Right cardiac atrium (tissue), 5 donors: ENCODE measurements at regions not wholly inside any gene's neighbourhood (a gene's known extent, or its start where the extent isn't known, plus 50 kb on each side); places are given as distances from the start of the nearest gene placed in this dataset.

Experiments used
- ATAC-seq, 2 donors: fragments of 200-7000 bp; cut with Tn5 transposase; one replicate each; pipeline versions ENCODE4 v1.8.0 to v1.9.1; 2020; ENCODE audit warnings: moderate library complexity in 2 of 2, mild to moderate bottlenecking in 1 of 2
- DNase-seq, 3 donors: peaks; one replicate each; pipeline ENCODE4 v3.0.0-alpha.2; 2020
- H3K27ac ChIP-seq: one replicate; pipeline ENCODE4 v1.5.1; 2013; ENCODE audit warnings: mild to moderate bottlenecking, low read length, control low read depth, moderate library complexity
- H3K27me3 ChIP-seq: one replicate; pipeline ENCODE4 v1.6.1; 2013; ENCODE audit not compliant: control insufficient read depth, insufficient read depth
- H3K4me1 ChIP-seq: one replicate; pipeline ENCODE4 v1.6.1; 2013; ENCODE audit warnings: low read length; ENCODE audit not compliant: control insufficient read depth, insufficient read depth
- H3K4me3 ChIP-seq: one replicate; pipeline ENCODE4 v1.5.1; 2013; ENCODE audit warnings: low read length, control low read depth
- H3K9me3 ChIP-seq: one replicate; pipeline ENCODE4 v1.6.1; 2013; ENCODE audit warnings: low read length; ENCODE audit not compliant: control insufficient read depth
- WGBS: extraction: QIAGEN DNeasy Blood & Tissue Kit; methylation state at CpG from one replicate; pipeline ENCODE4 v1.1.7; 2013; 5-methylcytosine and 5-hydroxymethylcytosine counted together
- intact Hi-C, 4 donors: fragments of 100-400 bp; cut with DNase I; formaldehyde crosslinking; loops; one replicate each; pipeline versions ENCODE4 v1.11.0 to v1.14.0; 2022 to 2023
- donor health status: healthy with polysubstance abuse.
- donor health status: DM: no; HTN: yes; CAD: no.
- donor health status: DM: no; HTN: no; CAD: no.
- donor health status: DM: no; HTN: yes; CAD: no; lungs with severe emphysema.
- donor health status: DM: yes; HTN: yes; CAD: no.

DNA sequence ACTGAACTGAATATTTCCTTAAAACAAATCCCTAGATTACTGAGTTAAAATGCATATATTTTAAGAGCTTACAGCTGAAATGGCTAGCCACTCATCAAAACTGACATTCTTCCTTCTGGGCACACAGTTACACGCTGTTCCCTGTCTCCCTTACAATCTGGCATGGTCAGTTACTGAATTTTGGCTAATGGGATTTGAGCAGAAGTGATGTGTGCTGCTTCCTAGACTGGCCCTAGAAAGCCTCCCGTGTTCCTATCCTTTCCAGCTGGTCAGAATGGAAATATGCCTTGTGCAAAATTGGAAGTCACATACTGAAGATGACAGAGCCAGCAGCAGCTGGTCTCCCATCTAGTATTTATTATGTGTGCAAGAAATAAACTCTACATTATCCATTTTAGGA lies 128.7 kb upstream of the NAMPT start:
- WGBS, result 44% methylated on average over 2 of the region's 2 CpGs
- intact Hi-C loops, result no loop called here
- Histone ChIP-seq H3K27ac (no peak overlapping the region), H3K9me3 (no peaks in the 10 kb centered on the region), H3K4me3 (no peak overlapping the region), H3K27me3 (no peaks in the 10 kb centered on the region), H3K4me1 (peaks cover 2% of the 10 kb centered on the region)
- DNase-seq, result no peak
- no peak for ATAC-seq

DNA sequence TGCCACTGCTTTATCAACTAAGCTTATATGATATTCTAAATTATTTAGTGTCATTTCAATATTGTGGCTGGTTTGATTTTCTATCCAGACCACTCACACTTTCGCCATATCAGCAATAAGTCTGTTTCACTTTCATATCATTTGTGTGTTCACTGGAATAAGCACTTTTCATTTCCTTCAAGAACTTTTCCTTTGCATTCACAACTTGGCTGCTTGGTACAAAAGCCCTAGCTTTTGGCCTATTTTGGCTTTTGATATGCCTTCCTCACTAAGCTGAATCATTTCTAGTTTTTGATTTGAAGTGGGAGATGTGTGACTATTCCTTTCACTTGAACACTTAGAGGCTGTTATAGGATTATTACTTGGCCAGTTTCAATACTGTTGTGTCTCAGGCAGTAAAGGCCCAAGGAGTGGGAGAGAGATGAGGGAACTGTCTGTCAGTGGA lies 120.9 kb upstream of the NAMPT start:
- intact Hi-C loops, result no loop called here
- H3K27me3 ChIP-seq, result no peaks in the 10 kb centered on the region
- H3K27ac ChIP-seq, result no peak overlapping the region
- no peaks in the 10 kb centered on the region for H3K4me1 ChIP-seq
- no peak overlapping the region for H3K4me3 ChIP-seq
- WGBS, result 6% methylated on average over 1 of the region's 1 CpG
- H3K9me3 ChIP-seq, result no peaks in the 10 kb centered on the region
- DNase-seq (no peak), ATAC-seq (no peak)

GRCh38 chr7:106402898-106403297 lies 118.1 kb upstream of the NAMPT start:
- ATAC-seq, result no peak
- 67% methylated on average over 1 of the region's 1 CpG for WGBS
- H3K4me3 ChIP-seq, result no peak overlapping the region
- no peaks in the 10 kb centered on the region for H3K27me3 ChIP-seq
- no peak for DNase-seq
- H3K27ac ChIP-seq, result no peak overlapping the region
- intact Hi-C loops, result no loop called here
- no peaks in the 10 kb centered on the region for H3K9me3 ChIP-seq
- H3K4me1 ChIP-seq, result no peaks in the 10 kb centered on the region

DNA sequence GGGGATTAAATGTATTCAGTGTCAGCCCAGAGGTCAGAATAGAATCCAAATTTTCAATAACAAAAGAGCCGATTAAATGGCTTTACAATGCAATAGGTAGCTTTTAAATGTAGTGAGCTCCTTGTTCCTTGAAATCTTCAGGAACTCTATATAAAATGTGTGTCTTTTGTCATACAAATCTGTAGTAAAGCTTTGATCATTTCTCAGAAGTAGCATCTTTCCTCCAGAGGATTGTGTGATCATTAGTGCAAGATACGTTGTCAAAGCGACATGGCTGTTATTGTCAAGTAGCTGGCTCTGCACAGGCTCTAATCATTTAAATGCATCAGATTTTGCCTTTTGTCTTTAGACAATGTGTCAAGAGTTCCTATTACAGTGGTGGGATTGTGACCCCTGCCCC lies 116.1 kb upstream of the NAMPT start:
- 86% methylated on average over 3 of the region's 3 CpGs for WGBS
- H3K9me3 ChIP-seq, result no peaks in the 10 kb centered on the region
- intact Hi-C loops, result no loop called here
- no peak overlapping the region for H3K27ac ChIP-seq
- H3K27me3 ChIP-seq, result no peaks in the 10 kb centered on the region
- DNase-seq, result no peak
- no peaks in the 10 kb centered on the region for H3K4me1 ChIP-seq
- no peak for ATAC-seq
- H3K4me3 ChIP-seq, result no peak overlapping the region

DNA sequence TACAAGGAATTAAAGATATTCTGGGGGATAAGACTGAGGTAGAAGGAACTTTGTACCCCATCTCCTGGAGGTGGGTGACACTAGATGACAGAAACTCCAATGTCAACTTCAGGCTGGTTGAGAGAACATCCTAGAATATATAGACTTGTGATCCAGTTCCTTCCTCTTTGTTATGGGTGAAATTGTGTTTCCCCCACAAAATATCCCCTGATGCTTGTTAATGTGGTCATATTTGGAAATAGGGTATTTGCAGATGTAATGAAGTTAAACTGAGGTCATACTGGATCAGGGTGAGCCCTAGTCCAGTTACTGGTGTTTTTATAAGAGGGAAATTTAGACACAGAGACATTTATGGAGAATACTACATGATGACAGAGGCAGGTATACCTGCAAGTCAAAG lies 114.0 kb upstream of the NAMPT start:
- Histone ChIP-seq H3K27ac (no peak overlapping the region), H3K4me3 (no peak overlapping the region), H3K9me3 (no peaks in the 10 kb centered on the region), H3K4me1 (no peaks in the 10 kb centered on the region), H3K27me3 (no peaks in the 10 kb centered on the region)
- DNase-seq (no peak), ATAC-seq (no peak)
- intact Hi-C loops, result no loop called here

GRCh38 chr7:106397994-106398393 lies 113.2 kb upstream of the NAMPT start:
- no peaks in the 10 kb centered on the region for H3K27me3 ChIP-seq
- no peaks in the 10 kb centered on the region for H3K4me1 ChIP-seq
- H3K27ac ChIP-seq, result no peak overlapping the region
- intact Hi-C loops, result no loop called here
- DNase-seq, result no peak
- WGBS, result 94% methylated on average over 5 of the region's 5 CpGs
- no peak for ATAC-seq
- no peak overlapping the region for H3K4me3 ChIP-seq
- no peaks in the 10 kb centered on the region for H3K9me3 ChIP-seq

GRCh38 chr7:106394526-106394925 lies 109.7 kb upstream of the NAMPT start:
- no peaks in the 10 kb centered on the region for H3K4me1 ChIP-seq
- no peak overlapping the region for H3K27ac ChIP-seq
- no peaks in the 10 kb centered on the region for H3K9me3 ChIP-seq
- intact Hi-C loops, result no loop called here
- ATAC-seq (no peak), DNase-seq (no peak)
- H3K4me3 ChIP-seq, result no peak overlapping the region
- no peaks in the 10 kb centered on the region for H3K27me3 ChIP-seq

GRCh38 chr7:106393564-106394251 lies 108.9 kb upstream of the NAMPT start:
- Histone ChIP-seq H3K4me3 (no peak overlapping the region), H3K9me3 (no peaks in the 10 kb centered on the region), H3K27ac (no peak overlapping the region), H3K4me1 (no peaks in the 10 kb centered on the region), H3K27me3 (no peaks in the 10 kb centered on the region)
- WGBS, result 73% methylated on average over 6 of the region's 6 CpGs
- intact Hi-C loops, result no loop called here
- DNase-seq (no peak), ATAC-seq (no peak)

- no peak for DNase-seq
- WGBS, result 67% methylated on average over 2 of the region's 2 CpGs
Observed at GRCh38 chr7:106392590-106392989, 107.8 kb upstream of the NAMPT start.

DNA sequence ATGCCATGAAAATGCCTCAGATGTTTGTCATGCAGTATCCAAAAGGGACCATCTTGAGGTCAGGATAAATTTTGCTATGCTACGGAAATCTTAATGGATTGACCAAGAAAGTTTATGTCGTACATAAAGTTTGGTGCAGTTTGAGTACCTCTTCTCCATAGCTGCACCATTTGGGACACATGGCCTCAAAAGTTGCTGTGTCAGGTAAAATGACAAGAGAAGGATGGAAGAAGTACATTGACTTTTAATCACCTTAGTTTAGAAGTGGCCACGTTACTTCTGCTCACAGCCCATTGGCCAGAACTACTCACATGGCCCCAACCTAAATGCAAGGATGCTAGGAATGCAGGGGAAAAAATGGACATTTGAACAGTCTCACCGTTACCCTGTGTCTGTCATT lies 107.4 kb upstream of the NAMPT start:
- WGBS, result 91% methylated on average over 4 of the region's 4 CpGs
- H3K9me3 ChIP-seq, result no peaks in the 10 kb centered on the region
- intact Hi-C loops, result no loop called here
- no peak overlapping the region for H3K27ac ChIP-seq
- DNase-seq (no peak), ATAC-seq (no peak)
- no peaks in the 10 kb centered on the region for H3K27me3 ChIP-seq
- H3K4me3 ChIP-seq, result no peak overlapping the region
- no peaks in the 10 kb centered on the region for H3K4me1 ChIP-seq

More at GRCh38 chr7:106392590-106392989, 107.8 kb upstream of the NAMPT start:
- intact Hi-C loops, result no loop called here
- no peak overlapping the region for H3K4me3 ChIP-seq
- H3K27me3 ChIP-seq, result no peaks in the 10 kb centered on the region
- H3K27ac ChIP-seq, result no peak overlapping the region
- H3K4me1 ChIP-seq, result no peaks in the 10 kb centered on the region
- no peak for ATAC-seq
- no peaks in the 10 kb centered on the region for H3K9me3 ChIP-seq

DNA sequence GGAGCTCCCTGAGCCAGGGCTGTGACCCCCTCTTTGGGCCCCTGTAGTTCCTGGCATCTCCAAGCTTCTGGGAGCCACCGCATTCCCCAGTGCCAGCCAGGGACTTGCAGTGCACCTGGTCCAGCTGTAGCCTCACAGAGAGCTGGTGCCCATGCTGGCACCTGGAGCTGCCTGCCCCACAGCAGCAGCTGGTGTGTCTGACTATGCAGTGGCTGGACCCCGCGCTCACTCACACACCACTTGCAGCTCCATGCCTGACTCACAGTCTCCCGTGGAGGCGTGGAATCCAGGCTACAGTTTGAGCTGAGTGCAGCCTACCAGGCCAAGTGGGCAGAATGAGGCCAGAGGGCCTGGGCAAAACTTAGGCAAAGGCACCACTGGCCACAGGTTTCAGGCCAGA lies 102.2 kb upstream of the NAMPT start:
- H3K4me1 ChIP-seq, result no peaks in the 10 kb centered on the region
- DNase-seq (no peak), ATAC-seq (no peak)
- H3K9me3 ChIP-seq, result no peaks in the 10 kb centered on the region
- H3K4me3 ChIP-seq, result no peak overlapping the region
- no peak overlapping the region for H3K27ac ChIP-seq
- intact Hi-C loops, result no loop called here
- no peaks in the 10 kb centered on the region for H3K27me3 ChIP-seq
- 93% methylated on average over 5 of the region's 5 CpGs for WGBS

- ATAC-seq (no peak), DNase-seq (no peak)
- no peaks in the 10 kb centered on the region for H3K4me1 ChIP-seq
- no peak overlapping the region for H3K4me3 ChIP-seq
- intact Hi-C loops, result no loop called here
- no peaks in the 10 kb centered on the region for H3K27me3 ChIP-seq
- H3K27ac ChIP-seq, result no peak overlapping the region
- H3K9me3 ChIP-seq, result no peaks in the 10 kb centered on the region
Observed at GRCh38 chr7:106384373-106384772, 99.6 kb upstream of the NAMPT start.
